DOHH2 (cell line): ENCODE measurements at regions not wholly inside any gene's neighbourhood (a gene's known extent, or its start where the extent isn't known, plus 50 kb on each side); places are given as distances from the start of the nearest gene placed in this dataset.

Source experiments
- H3F3A ChIP-seq: fragments of 200-600 bp; sonication (generic), shearing (Covaris generic); 2 replicates; pipeline ENCODE4 v1.6.0; 2016; ENCODE audit warnings: antibody characterized with exemption, mild to moderate bottlenecking; ENCODE audit not compliant: control insufficient read depth, insufficient read depth
- H3K27ac ChIP-seq: fragments of 200-600 bp; sonication (generic); 2 replicates; pipeline ENCODE4 v1.5.1; 2014; ENCODE audit warnings: low read depth, mild to moderate bottlenecking, low read length, moderate library complexity
- H3K27me3 ChIP-seq: fragments of 200-600 bp; sonication (generic); 2 replicates; pipeline ENCODE4 v1.6.1; 2014; ENCODE audit warnings: mild to moderate bottlenecking, low read length, mixed read lengths; ENCODE audit not compliant: control insufficient read depth
- H3K36me3 ChIP-seq: fragments of 200-600 bp; sonication (generic); 2 replicates; pipeline ENCODE4 v1.6.1; 2014; ENCODE audit warnings: mild to moderate bottlenecking, low read length, moderate library complexity, mixed read lengths; ENCODE audit not compliant: control insufficient read depth
- H3K4me1 ChIP-seq: fragments of 200-600 bp; sonication (generic); 2 replicates; pipeline ENCODE4 v1.6.1; 2014; ENCODE audit warnings: mild to moderate bottlenecking, low read length, mixed read lengths; ENCODE audit not compliant: control insufficient read depth
- H3K4me2 ChIP-seq: fragments of 200-600 bp; sonication (generic); 2 replicates; pipeline ENCODE4 v1.6.0; 2014; ENCODE audit warnings: mild to moderate bottlenecking, low read length, moderate library complexity
- H3K4me3 ChIP-seq: fragments of 200-600 bp; sonication (generic); 2 replicates; pipeline ENCODE4 v1.5.1; 2014; ENCODE audit warnings: mild to moderate bottlenecking, low read length, mixed read lengths
- H3K79me2 ChIP-seq: fragments of 200-600 bp; sonication (generic); 2 replicates; pipeline ENCODE4 v1.6.1; 2014; ENCODE audit warnings: mild to moderate bottlenecking, low read length, mixed read lengths; ENCODE audit not compliant: control insufficient read depth
- H3K9me2 ChIP-seq: fragments of 200-600 bp; sonication (generic); replicated peaks from 2 replicates; pipeline ENCODE4 v1.6.1; 2014; ENCODE audit warnings: mild to moderate bottlenecking, low read length, mixed read lengths; ENCODE audit not compliant: control insufficient read depth
- H3K9me3 ChIP-seq: fragments of 200-600 bp; sonication (generic); 2 replicates; pipeline ENCODE4 v1.6.1; 2014; ENCODE audit warnings: antibody characterized with exemption, low read length, mixed read lengths; ENCODE audit not compliant: control insufficient read depth, insufficient read depth
- H4K20me1 ChIP-seq: fragments of 200-600 bp; sonication (generic); 2 replicates; pipeline ENCODE4 v1.6.0; 2014; ENCODE audit warnings: low read depth, mild to moderate bottlenecking, antibody characterized with exemption, low read length, moderate library complexity; ENCODE audit not compliant: control insufficient read depth, insufficient read depth
- CTCF ChIP-seq: fragments of 200-600 bp; sonication (generic); IDR thresholded peaks from one replicate; pipeline ENCODE4 v1.5.1; 2014; ENCODE audit warnings: antibody characterized with exemption, mild to moderate bottlenecking, low read depth, low read length; ENCODE audit not compliant: poor library complexity, severe bottlenecking
- EZH2phosphoT487 ChIP-seq: fragments of 200-600 bp; sonication (generic); IDR thresholded peaks from 2 replicates; pipeline ENCODE4 v1.6.1; 2017; ENCODE audit warnings: borderline replicate concordance, mild to moderate bottlenecking, antibody characterized with exemption, low read length, moderate library complexity, mixed read lengths

DNA sequence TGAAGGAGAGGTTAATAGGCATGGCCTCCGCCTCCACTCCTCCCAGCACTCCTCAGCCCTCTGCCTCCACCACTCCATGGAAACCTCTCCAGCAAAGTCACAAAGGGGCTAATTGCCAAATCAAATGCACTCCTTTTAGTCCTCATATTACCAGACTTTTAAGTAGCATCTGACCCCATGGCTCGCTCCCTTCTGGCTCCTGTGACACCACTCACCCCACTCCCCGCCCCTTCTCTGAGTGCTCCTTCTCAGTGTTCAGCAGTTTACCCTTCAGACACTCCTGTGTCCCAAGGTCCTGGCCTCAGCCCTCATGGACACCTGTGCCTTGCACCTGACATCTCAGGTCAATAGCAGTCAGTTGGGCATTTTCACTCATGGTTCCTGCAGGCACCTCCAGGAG, 243.5 kb upstream of the CCL2 start:
- no peak overlapping the region for H3K4me2 ChIP-seq
- H3K9me2 ChIP-seq, result no peaks in the 10 kb centered on the region
- no peaks in the 10 kb centered on the region for H3K36me3 ChIP-seq
- H3F3A ChIP-seq, result no peaks in the 10 kb centered on the region
- no peaks in the 10 kb centered on the region for H3K4me1 ChIP-seq
- no peaks in the 10 kb centered on the region for H3K27me3 ChIP-seq
- no peak overlapping the region for H3K27ac ChIP-seq
- H3K79me2 ChIP-seq, result no peaks in the 10 kb centered on the region
- no peak overlapping the region for H3K4me3 ChIP-seq
- TF ChIP-seq EZH2phosphoT487 (no peak), CTCF (no peak)
- H4K20me1 ChIP-seq, result no peaks in the 10 kb centered on the region
- H3K9me3 ChIP-seq, result no peaks in the 10 kb centered on the region

DNA sequence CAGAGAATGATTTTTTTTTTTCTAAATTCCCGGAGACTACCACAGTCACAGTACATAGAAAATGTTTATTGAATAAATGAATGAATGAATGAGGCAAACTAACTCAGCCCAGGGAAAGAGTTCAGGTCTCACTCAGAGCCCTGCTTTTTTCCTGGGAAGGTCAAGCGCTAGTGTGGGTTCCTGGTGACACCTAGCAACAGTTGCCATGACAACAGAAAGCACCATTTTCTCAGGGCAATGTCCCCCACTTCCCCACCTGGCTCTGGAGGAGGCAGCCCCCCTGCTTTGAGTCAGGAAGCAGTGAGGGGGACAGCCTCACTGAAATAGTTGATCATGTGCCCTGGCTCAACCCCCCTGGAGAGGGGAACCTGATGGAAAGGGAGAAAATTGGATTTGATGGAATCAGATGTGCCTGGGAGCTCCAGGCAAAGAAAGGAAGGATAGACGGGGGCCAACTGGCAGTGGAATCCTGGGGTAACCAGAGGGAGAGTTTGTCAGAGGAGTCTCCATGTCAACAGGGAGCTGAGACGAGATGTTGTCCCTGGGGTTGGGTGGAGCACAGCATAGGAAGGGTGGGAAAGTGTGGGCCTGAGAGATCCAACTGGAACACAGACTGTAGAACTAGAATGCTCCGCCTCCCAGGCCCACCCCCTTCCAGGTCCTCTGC, 242.2 kb upstream of the CCL2 start:
- Histone ChIP-seq H4K20me1 (no peaks in the 10 kb centered on the region), H3K4me1 (no peaks in the 10 kb centered on the region), H3F3A (no peaks in the 10 kb centered on the region), H3K9me2 (no peaks in the 10 kb centered on the region), H3K36me3 (no peaks in the 10 kb centered on the region), H3K27ac (no peak overlapping the region), H3K79me2 (no peaks in the 10 kb centered on the region), H3K9me3 (no peaks in the 10 kb centered on the region), H3K4me3 (no peak overlapping the region), H3K27me3 (no peaks in the 10 kb centered on the region), H3K4me2 (no peak overlapping the region)
- no peak for TF ChIP-seq EZH2phosphoT487
- TF ChIP-seq CTCF, result no peak

DNA sequence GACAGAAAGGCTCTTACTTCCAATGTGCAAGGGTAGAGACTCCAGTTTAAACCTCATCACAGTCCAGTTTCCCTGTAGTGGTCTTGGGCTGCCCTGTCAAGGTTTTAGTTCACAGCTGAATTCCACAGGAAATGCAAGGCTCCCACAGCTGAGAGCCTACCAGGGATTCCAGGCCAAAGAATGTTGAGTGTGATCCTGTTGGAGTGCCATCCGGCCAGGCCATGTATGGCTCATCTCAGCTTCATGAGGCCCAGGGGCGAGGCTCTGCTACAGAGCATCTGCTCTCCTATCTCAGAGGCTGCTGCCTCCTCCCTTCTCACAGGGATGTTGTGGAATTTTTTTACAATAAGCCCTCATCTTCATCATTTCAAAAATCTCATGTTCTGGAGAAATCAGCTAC, 239.8 kb upstream of the CCL2 start:
- H4K20me1 ChIP-seq, result no peaks in the 10 kb centered on the region
- H3K9me3 ChIP-seq, result no peaks in the 10 kb centered on the region
- H3K4me3 ChIP-seq, result no peak overlapping the region
- H3K27ac ChIP-seq, result no peak overlapping the region
- no peaks in the 10 kb centered on the region for H3F3A ChIP-seq
- H3K4me1 ChIP-seq, result no peaks in the 10 kb centered on the region
- H3K27me3 ChIP-seq, result no peaks in the 10 kb centered on the region
- H3K36me3 ChIP-seq, result no peaks in the 10 kb centered on the region
- no peak for TF ChIP-seq CTCF
- TF ChIP-seq EZH2phosphoT487, result no peak
- H3K4me2 ChIP-seq, result no peak overlapping the region
- H3K79me2 ChIP-seq, result no peaks in the 10 kb centered on the region
- H3K9me2 ChIP-seq, result no peaks in the 10 kb centered on the region
